Right ventricle myocardium superior (tissue), 1 donor: ENCODE measurements at regions not wholly inside any gene's neighbourhood (a gene's known extent, or its start where the extent isn't known, plus 50 kb on each side); places are given as distances from the start of the nearest gene placed in this dataset.
"Not testable (repeated sequence)": the region's sequence is repeated elsewhere in the genome, so short reads cannot be mapped to it uniquely, and the experiment has no call there.

Experiments
- ATAC-seq: fragments of 200-7000 bp; cut with Tn5 transposase; one replicate; pipeline ENCODE4 v1.9.1; 2020; ENCODE audit warnings: mild to moderate bottlenecking; ENCODE audit not compliant: poor library complexity
- DNase-seq: peaks from one replicate; pipeline ENCODE4 v3.0.0-alpha.2; 2020
- intact Hi-C: fragments of 100-400 bp; cut with DNase I; formaldehyde crosslinking; loops from one replicate; pipeline ENCODE4 v1.11.2; 2022
- donor health status: DM: no; HTN: yes; CAD: no; lungs with severe emphysema.

- ATAC-seq = no peak
- intact Hi-C loops = no loop called here
- no peak for DNase-seq
Measured at GRCh38 chr7:146057958-146058357, 58.6 kb upstream of the CNTNAP2 start.

DNA sequence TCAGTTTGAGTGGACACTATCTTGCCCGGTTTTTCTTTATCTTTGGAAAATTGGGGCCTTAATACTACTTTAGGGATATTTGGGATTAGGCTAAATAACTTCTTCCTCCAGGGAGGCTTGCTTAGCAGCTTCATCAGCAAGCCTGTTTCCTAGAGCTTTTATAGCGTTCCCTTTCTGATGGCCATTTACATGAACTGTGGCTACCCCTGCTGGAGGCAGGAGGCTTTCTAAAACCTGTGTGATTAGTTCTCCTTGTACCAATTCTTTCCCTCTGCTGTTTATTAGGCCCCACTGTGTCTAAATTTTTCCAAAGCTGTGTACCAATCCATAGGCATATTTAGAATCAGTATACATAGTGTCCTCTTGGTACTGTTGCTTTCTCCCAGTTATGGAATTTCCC, 61.7 kb upstream of the CNTNAP2 start:
- ATAC-seq (no peak), DNase-seq (no peak)
- intact Hi-C loops = no loop called here

- DNase-seq (no peak), ATAC-seq (no peak)
Measured at GRCh38 chr7:146053492-146053891, 63.1 kb upstream of the CNTNAP2 start.

GRCh38 chr7:146043310-146043709, 73.3 kb upstream of the CNTNAP2 start:
- ATAC-seq, intact Hi-C loops, DNase-seq: not testable (repeated sequence)

More at GRCh38 chr7:146053492-146053891, 63.1 kb upstream of the CNTNAP2 start:
- intact Hi-C loops = no loop called here

DNA sequence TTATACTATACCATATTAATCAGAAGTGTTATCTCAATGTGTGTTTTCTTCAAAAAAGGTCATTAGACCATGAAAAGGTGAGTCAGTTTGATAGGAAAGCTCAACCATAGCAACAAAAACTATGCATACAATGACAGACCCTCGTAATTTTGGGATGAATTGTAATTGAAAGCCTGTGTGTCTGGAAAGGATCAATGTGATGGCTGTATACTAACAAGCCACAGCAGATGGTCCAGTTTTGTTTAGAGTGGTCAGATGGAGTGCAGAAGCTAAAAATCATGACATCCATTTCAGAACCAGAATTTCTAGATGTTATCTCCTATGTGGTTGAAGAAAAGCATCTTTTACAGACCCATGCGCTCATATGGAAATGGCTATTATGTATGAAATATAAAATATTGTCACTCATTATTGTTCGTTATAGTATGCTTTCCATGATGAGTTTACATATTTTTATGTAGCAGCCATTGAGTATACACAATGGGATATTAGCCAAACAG, 88.3 kb upstream of the CNTNAP2 start:
- intact Hi-C loops = no loop called here
- DNase-seq (no peak), ATAC-seq (no peak)

- ATAC-seq = no peak
Measured at GRCh38 chr7:146027243-146027642, 89.4 kb upstream of the CNTNAP2 start.

DNA sequence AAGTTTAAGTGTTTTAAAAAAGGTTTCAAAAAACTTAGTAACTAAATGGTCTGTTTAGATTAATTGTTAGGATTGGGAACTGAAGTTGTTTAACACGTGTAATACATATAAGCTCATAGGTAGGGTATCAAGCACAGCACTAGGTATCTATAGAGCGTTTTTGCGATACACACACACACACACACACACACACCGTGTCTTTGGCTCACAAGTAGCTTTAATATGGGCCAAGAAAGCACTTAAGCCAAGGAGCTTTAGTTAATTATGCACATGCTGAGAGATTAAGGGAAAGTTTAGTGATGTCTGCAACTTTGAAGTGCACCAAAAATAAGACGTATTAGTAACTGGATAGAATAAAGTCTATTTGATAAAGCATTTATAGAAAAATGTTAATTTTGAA, 93.8 kb upstream of the CNTNAP2 start:
- intact Hi-C loops = no loop called here
- ATAC-seq (no peak), DNase-seq (no peak)

More at GRCh38 chr7:146027243-146027642, 89.4 kb upstream of the CNTNAP2 start:
- no peak for DNase-seq
- intact Hi-C loops = no loop called here

- DNase-seq, intact Hi-C loops, ATAC-seq: not testable (repeated sequence)
Measured at GRCh38 chr7:146019041-146020004, 97.3 kb upstream of the CNTNAP2 start.

DNA sequence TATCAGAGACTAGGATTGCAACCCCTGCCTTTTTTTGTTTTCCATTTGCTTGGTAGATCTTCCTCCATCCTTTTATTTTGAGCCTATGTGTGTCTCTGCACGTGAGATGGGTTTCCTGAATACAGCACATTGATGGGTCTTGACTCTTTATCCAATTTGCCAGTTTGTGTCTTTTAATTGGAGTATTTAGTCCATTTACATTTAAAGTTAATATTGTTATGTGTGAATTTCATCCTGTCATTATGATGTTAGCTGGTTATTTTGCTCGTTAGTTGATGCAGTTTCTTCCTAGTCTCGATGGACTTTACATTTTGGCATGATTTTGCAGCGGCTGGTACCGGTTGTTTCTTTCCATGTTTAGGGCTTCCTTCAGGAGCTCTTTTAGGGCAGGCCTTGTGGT, 99.2 kb upstream of the CNTNAP2 start:
- intact Hi-C loops, ATAC-seq, DNase-seq: not testable (repeated sequence)

DNA sequence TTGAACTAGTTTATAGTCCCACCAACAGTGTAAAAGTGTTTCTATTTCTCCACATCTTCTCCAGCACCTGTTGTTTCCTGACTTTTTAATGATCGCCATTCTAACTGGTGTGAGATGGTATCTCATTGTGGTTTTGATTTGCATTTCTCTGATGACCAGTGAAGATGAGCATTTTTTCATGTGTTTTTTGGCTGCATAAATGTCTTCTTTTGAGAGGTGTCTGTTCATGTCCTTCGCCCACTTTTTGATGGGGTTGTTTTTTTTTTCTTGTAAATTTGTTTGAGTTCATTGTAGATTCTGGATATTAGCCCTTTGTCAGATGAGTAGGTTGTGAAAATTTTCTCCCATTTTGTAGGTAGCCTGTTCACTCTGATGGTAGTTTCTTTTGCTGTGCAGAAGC, 102.4 kb upstream of the CNTNAP2 start:
- ATAC-seq, intact Hi-C loops, DNase-seq: not testable (repeated sequence)

- intact Hi-C loops = no loop called here
- ATAC-seq = no peak
- DNase-seq = no peak
Measured at GRCh38 chr7:146008293-146008692, 108.3 kb upstream of the CNTNAP2 start.

- intact Hi-C loops = no loop called here
- ATAC-seq (no peak), DNase-seq (no peak)
Measured at GRCh38 chr7:146004805-146005204, 111.8 kb upstream of the CNTNAP2 start.

- intact Hi-C loops = no loop called here
- ATAC-seq (no peak), DNase-seq (no peak)
Measured at GRCh38 chr7:146002431-146003078, 114.0 kb upstream of the CNTNAP2 start.

GRCh38 chr7:146002008-146002407, 114.6 kb upstream of the CNTNAP2 start:
- ATAC-seq = no peak

GRCh38 chr7:146000882-146001281, 115.7 kb upstream of the CNTNAP2 start:
- no peak for ATAC-seq
- no peak for DNase-seq
- intact Hi-C loops = no loop called here

More at GRCh38 chr7:146002008-146002407, 114.6 kb upstream of the CNTNAP2 start:
- no peak for DNase-seq
- intact Hi-C loops = no loop called here

DNA sequence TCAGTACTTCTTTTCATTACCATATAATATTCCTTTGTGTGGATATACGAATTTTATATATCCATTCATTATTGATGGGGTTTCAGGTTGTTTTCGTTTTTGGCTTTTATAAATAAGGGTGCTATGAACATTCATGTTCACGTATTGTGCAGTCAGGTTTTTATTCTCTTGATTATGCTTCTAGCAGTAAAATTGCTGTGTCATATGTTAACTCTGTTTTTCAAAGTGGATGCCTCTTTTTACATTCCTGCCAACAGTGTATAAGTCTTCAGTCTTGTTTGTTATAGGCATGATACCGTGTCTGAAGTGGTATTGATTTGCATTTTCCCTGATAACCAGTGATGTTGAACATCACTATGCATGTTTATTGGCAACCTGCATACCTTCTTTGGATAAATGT, 127.1 kb upstream of the CNTNAP2 start:
- intact Hi-C loops = no loop called here
- DNase-seq (no peak), ATAC-seq (no peak)

DNA sequence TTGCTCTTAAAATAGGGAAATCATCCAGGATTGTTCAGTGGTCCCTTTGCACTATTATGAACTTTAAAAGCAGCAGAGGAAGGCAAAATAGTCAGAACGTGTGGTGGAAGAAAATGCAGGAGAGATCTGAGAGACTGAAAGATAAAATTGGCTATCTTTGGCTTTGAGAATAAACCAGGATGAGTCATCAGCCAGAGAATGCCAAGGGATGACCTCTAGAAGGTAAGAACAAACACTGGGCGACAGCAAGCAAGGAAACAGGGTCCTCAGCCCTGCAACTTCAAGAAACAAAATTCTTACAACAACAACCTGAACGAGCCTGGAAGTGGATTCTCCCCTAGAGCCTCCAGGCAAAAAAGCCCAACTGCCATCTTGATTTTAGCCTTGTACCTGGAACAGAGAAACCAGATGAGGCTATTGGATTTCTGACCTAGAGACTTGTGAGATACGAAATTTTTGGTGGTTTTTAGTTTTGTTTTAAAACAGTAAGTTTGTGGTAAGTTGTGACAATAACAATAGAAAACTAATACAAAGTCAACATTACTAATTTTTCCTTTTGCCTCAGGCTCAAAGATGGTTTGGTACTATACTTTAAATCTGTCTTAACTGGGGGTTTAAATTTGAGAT, 130.2 kb upstream of the CNTNAP2 start:
- DNase-seq (no peak), ATAC-seq (no peak)
- intact Hi-C loops = no loop called here

- DNase-seq = no peak
- intact Hi-C loops = no loop called here
- no peak for ATAC-seq
Measured at GRCh38 chr7:145978769-145979168, 137.8 kb upstream of the CNTNAP2 start.

GRCh38 chr7:145959981-145960380, 156.6 kb upstream of the CNTNAP2 start:
- no peak for DNase-seq
- intact Hi-C loops = no loop called here
- ATAC-seq = no peak
